Right cardiac atrium (tissue), 5 donors: ENCODE measurements at regions not wholly inside any gene's neighbourhood (a gene's known extent, or its start where the extent isn't known, plus 50 kb on each side); places are given as distances from the start of the nearest gene placed in this dataset.

Experiments used
- ATAC-seq, 2 donors: fragments of 200-7000 bp; cut with Tn5 transposase; one replicate each; pipeline versions ENCODE4 v1.8.0 to v1.9.1; 2020; ENCODE audit warnings: moderate library complexity in 2 of 2, mild to moderate bottlenecking in 1 of 2
- DNase-seq, 3 donors: peaks; one replicate each; pipeline ENCODE4 v3.0.0-alpha.2; 2020
- H3K27ac ChIP-seq: one replicate; pipeline ENCODE4 v1.5.1; 2013; ENCODE audit warnings: mild to moderate bottlenecking, low read length, control low read depth, moderate library complexity
- H3K27me3 ChIP-seq: one replicate; pipeline ENCODE4 v1.6.1; 2013; ENCODE audit not compliant: control insufficient read depth, insufficient read depth
- H3K4me1 ChIP-seq: one replicate; pipeline ENCODE4 v1.6.1; 2013; ENCODE audit warnings: low read length; ENCODE audit not compliant: control insufficient read depth, insufficient read depth
- H3K4me3 ChIP-seq: one replicate; pipeline ENCODE4 v1.5.1; 2013; ENCODE audit warnings: low read length, control low read depth
- H3K9me3 ChIP-seq: one replicate; pipeline ENCODE4 v1.6.1; 2013; ENCODE audit warnings: low read length; ENCODE audit not compliant: control insufficient read depth
- WGBS: extraction: QIAGEN DNeasy Blood & Tissue Kit; methylation state at CpG from one replicate; pipeline ENCODE4 v1.1.7; 2013; 5-methylcytosine and 5-hydroxymethylcytosine counted together
- intact Hi-C, 4 donors: fragments of 100-400 bp; cut with DNase I; formaldehyde crosslinking; loops; one replicate each; pipeline versions ENCODE4 v1.11.0 to v1.14.0; 2022 to 2023
- donor health status: healthy with polysubstance abuse.
- donor health status: DM: no; HTN: yes; CAD: no.
- donor health status: DM: no; HTN: no; CAD: no.
- donor health status: DM: no; HTN: yes; CAD: no; lungs with severe emphysema.
- donor health status: DM: yes; HTN: yes; CAD: no.

- intact Hi-C loops, result no loop called here
- WGBS, result 88% methylated on average over 10 of the region's 10 CpGs
- DNase-seq (peak in 1 of 3 donors; percentile 33), ATAC-seq (no peak)
- H3K27me3 ChIP-seq, result no peaks in the 10 kb centered on the region
- no peaks in the 10 kb centered on the region for H3K9me3 ChIP-seq
- H3K27ac ChIP-seq, result no peak overlapping the region
- H3K4me3 ChIP-seq, result no peak overlapping the region
- no peaks in the 10 kb centered on the region for H3K4me1 ChIP-seq
These were observed 67.8 kb upstream of the HDAC4 start for GRCh38 chr2:239468491-239469105.

- intact Hi-C loops, result no loop called here
- Histone ChIP-seq H3K4me1 (no peaks in the 10 kb centered on the region), H3K27ac (no peak overlapping the region), H3K4me3 (no peak overlapping the region), H3K9me3 (no peaks in the 10 kb centered on the region), H3K27me3 (no peaks in the 10 kb centered on the region)
- ATAC-seq (no peak), DNase-seq (no peak)
- WGBS, result 94% methylated on average over 12 of the region's 12 CpGs
These were observed 67.2 kb upstream of the HDAC4 start for GRCh38 chr2:239467956-239468490.

DNA sequence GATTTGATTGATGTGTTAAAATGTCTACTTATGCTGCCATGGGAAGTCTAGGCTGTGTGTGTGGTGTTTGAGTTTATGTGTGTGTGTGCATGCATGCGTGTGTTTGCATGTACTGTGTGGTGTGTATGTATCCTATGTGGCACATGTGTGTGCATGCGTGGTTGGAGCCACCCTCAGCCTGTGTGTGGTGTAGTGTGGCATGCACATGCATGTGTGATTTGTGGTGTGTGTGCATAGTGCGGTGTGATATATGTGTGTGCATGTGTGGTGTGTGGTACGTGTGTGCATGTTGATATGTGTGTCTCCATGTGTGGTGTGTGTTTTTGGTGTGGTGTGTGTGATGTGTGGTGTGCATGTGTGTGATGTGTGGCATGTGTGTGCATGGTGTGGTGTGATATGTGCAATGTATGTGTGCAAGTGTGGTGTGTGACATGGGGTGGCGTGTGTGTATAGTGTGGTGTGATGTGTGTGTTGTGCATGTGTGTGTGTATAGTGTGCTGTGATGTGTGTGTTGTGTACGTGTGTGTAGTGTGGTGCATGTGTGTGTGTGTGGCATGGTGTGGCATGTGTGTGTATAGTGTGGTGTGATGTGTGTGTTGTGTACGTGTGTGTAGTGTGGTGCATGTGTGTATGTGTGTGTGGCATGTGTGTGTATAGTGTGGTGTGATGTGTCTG lies 66.6 kb upstream of the HDAC4 start:
- no peaks in the 10 kb centered on the region for H3K4me1 ChIP-seq
- H3K9me3 ChIP-seq, result no peaks in the 10 kb centered on the region
- no peak overlapping the region for H3K27ac ChIP-seq
- no peaks in the 10 kb centered on the region for H3K27me3 ChIP-seq
- WGBS, result 95% methylated on average over 7 of the region's 7 CpGs
- ATAC-seq (no peak), DNase-seq (no peak)
- intact Hi-C loops, result no loop called here
- no peak overlapping the region for H3K4me3 ChIP-seq

DNA sequence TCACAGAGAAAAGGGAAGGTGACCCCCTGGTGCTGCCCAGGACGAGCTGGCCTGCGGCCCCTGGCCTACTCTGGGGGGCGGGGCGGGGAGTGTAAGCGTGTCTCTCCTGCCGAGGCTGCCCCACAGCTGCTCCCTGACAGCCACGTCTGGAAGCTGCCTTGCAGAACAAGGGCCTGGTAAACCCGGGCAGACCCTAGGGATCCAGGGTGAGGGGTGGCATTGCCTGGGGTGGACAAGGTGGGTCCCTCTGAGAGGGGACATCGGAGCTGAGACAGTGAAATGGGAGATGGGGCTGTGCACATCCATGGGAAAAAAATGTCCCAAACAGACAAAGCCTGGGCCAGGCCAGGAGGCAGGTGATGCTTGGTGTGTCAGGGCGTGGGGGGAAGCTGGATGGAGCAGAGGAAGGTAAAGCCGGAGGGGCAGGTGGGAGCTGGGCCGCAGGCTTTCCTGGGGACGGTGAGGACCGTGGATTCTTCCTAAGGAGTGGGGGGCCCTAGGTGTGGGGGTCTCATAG lies 66.0 kb upstream of the HDAC4 start:
- H3K27me3 ChIP-seq, result no peaks in the 10 kb centered on the region
- H3K4me3 ChIP-seq, result no peak overlapping the region
- 91% methylated on average over 14 of the region's 14 CpGs for WGBS
- intact Hi-C loops, result no loop called here
- ATAC-seq (no peak), DNase-seq (peak in 1 of 3 donors; percentile 51)
- no peaks in the 10 kb centered on the region for H3K9me3 ChIP-seq
- H3K27ac ChIP-seq, result no peak overlapping the region
- H3K4me1 ChIP-seq, result no peaks in the 10 kb centered on the region

DNA sequence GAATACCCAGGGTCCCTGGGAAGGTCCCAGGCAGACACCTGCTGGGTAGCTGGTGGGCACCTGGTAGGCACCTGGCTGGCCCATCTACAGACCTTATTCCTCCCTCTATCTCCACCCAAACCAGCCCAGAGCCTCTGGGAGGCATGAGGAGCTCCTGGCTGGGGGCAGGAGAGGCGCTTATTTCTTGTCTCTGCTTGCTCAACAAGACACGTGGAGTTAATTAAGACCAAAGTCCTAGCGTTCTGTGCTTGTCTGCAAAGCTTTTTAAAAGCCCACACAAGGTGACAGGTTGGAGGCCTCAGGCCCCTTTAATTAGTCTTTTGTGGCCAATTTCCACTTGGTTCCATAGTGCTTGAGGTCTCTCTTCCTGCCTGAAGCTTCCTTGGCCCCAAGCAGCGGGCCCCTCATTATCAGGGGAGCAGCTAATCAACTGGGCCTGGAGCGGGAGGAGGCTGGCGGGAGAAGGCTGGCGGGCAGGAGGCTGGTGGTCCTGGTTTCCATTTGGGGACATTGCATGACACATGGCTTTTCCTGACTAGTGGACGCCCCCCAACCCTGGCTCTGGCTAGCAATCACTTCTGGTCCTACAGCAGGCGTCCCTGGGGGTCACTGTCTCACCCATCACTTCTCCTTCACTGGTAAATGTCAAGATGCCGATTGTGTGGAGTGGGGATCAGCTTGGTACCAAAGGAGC lies 65.4 kb upstream of the HDAC4 start:
- H3K27ac ChIP-seq, result no peak overlapping the region
- 84% methylated on average over 10 of the region's 10 CpGs for whole genome bisulfite sequencing
- peak in 1 of 3 donors; percentile 35 for DNase-seq
- intact Hi-C loops, result no loop called here
- ATAC-seq, result no peak
- no peaks in the 10 kb centered on the region for H3K9me3 ChIP-seq
- no peak overlapping the region for H3K4me3 ChIP-seq
- no peaks in the 10 kb centered on the region for H3K4me1 ChIP-seq
- H3K27me3 ChIP-seq, result no peaks in the 10 kb centered on the region

DNA sequence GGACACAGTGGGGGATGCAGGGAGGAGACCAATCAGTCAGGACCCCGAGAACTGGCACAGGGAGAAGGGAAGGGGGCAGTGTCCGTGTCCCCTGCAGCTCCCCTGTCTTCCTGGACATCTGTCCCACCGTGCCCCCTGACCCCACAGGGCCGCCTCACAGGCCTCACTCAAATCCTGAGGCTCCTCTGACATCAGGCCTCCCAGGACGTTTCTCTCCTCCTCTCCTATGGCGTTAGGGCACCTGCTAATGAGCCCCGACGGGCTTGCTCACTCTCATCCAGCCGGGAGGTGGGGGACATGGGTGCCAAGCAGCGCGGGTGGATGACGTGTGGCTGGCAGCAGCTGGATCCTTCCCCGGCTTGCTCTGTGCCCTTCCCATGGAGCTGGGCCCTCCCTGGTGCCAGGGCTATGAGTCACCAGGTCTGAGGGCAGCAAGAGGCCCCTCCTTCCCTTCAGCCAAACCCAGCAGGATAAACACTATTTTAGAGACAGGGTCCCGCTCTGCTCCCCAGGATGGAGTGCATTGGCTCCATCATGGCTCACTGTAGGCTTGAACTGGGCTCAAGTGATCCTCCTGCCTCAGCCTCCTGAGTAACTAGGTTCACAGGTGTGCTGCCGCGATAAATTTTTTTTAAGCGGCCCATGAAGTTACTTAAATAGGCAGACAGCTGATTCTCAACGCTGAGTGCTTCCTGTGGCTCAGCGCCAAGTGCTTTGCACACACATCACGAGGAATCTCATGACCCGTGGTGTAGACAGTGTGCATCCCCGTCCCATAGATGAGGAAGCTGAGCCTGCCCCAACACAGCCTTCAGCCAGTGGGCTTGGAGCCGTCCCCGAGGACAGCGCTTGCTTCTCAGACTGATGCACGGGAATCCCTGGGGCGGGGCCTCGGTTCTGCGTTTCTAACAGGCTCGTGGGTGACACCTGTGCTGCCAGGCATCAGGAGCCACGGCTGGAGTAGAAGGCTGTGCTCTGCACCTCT lies 64.5 kb upstream of the HDAC4 start:
- H3K9me3 ChIP-seq, result no peaks in the 10 kb centered on the region
- no peaks in the 10 kb centered on the region for H3K4me1 ChIP-seq
- no peak overlapping the region for H3K4me3 ChIP-seq
- WGBS, result 60% methylated on average over 31 of the region's 31 CpGs
- ATAC-seq, result peak; percentile 79 to 86
- intact Hi-C loops, result no loop called here
- H3K27me3 ChIP-seq, result no peaks in the 10 kb centered on the region
- DNase-seq, result peak; percentile 74 to 87 (median 86)
- H3K27ac ChIP-seq, result no peak overlapping the region

- Histone ChIP-seq H3K4me3 (no peak overlapping the region), H3K27ac (no peak overlapping the region), H3K4me1 (no peaks in the 10 kb centered on the region), H3K27me3 (no peaks in the 10 kb centered on the region), H3K9me3 (no peaks in the 10 kb centered on the region)
- ATAC-seq (peak in 1 of 2 donors; percentile 3), DNase-seq (peak in 2 of 3 donors; percentile 37 to 56)
- WGBS, result 88% methylated on average over 21 of the region's 21 CpGs
- intact Hi-C loops, result no loop called here
These were observed 63.6 kb upstream of the HDAC4 start for GRCh38 chr2:239464166-239465016.

GRCh38 chr2:239463541-239464165 lies 62.8 kb upstream of the HDAC4 start:
- Histone ChIP-seq H3K4me1 (no peaks in the 10 kb centered on the region), H3K27me3 (no peaks in the 10 kb centered on the region), H3K27ac (no peak overlapping the region), H3K9me3 (no peaks in the 10 kb centered on the region), H3K4me3 (no peak overlapping the region)
- 51% methylated on average over 16 of the region's 16 CpGs for WGBS
- intact Hi-C loops, result no loop called here
- ATAC-seq (no peak), DNase-seq (peak in 2 of 3 donors; percentile 35 to 56)

DNA sequence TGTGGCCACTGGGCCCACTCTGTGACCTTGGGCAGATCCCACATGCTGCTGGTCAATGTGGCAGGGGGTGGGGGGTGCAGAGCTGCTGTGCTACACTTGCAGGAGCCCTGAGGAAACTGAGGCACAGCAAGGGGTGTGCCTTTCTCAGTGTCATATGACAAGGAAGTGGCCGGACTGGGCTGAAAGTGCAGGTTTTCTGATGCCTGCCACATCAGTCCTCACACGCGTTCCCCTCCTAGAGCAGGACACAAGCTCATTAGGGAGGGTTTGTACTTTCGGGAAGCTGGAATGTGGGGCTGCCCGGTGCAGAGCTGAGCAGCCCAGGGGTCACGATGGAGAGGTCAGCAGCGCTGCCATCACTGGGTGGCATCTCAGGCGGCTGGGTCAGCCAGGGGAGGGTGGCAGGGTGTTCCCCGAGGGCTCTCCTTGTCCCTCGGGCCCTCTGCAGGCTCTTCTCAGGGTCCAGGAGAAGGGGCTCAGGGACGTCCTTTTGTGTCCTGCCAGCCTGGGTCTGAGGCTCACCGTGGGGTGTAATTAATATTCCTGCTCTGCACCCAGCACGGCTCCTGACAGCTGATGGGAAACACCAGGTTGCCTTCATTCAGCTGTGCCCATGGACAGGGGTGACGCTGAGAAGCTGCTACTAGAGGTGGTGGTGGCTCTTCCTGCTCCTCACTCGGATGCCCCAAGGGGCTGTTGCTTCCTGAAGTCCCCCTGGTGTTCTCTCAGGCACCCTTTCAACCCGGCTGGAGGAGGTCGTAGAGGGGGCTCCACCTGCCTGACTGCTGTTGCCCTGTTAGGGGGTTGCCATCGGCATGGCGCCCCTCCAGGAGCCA lies 62.1 kb upstream of the HDAC4 start:
- intact Hi-C loops, result no loop called here
- Histone ChIP-seq H3K4me1 (no peaks in the 10 kb centered on the region), H3K4me3 (no peak overlapping the region), H3K27ac (no peak overlapping the region), H3K9me3 (no peaks in the 10 kb centered on the region), H3K27me3 (no peaks in the 10 kb centered on the region)
- DNase-seq (peak in 1 of 3 donors; percentile 22), ATAC-seq (no peak)
- WGBS, result 70% methylated on average over 19 of the region's 19 CpGs
